ENCODE measurements at regions not wholly inside any gene's neighbourhood (a gene's known extent, or its start where the extent isn't known, plus 50 kb on each side); places are given as distances from the start of the nearest gene placed in this dataset.

- ChIA-PET CTCF (no interaction called here), POLR2A (no interaction called here), RAD21 (ENCODE audit: low non-redundant PET in 1 of 2, low total read pairs in 2 of 2, uncharacterized antibody in 2 of 2, unreplicated experiment in 2 of 2) (no interaction called here)
- Histone ChIP-seq H3K79me2 (ENCODE audit: insufficient read depth, low read length) (no peaks in the 10 kb centered on the region), H3K9me3 (ENCODE audit: control insufficient read depth in 1 of 2, insufficient read depth in 1 of 2, low read depth in 1 of 2, low read length in 2 of 2) (peaks cover 0 to under 1% of the 10 kb centered on the region in 2 experiments; a peak in 2 of 4 replicates), H3K9ac (ENCODE audit: low read length) (no peak overlapping the region), H3K4me2 (ENCODE audit: low read length) (no peak overlapping the region), H3K4me1 (ENCODE audit: control insufficient read depth in 1 of 2, insufficient read depth in 2 of 2, low read length in 2 of 2) (no peaks in the 10 kb centered on the region), H2AFZ (ENCODE audit: low read depth, low read length, poor library complexity, severe bottlenecking) (no peak overlapping the region), H3K27me3 (ENCODE audit: insufficient read depth, low read length) (no peaks in the 10 kb centered on the region), H3K4me3 (replicated peaks in 1 of 2; ENCODE audit: low read depth in 1 of 2, low read length in 2 of 2) (no peak overlapping the region), H3K36me3 (ENCODE audit: control insufficient read depth in 1 of 2, insufficient read depth in 2 of 2, low read length in 2 of 2) (no peaks in the 10 kb centered on the region), H4K20me1 (ENCODE audit: insufficient read depth) (no peaks in the 10 kb centered on the region), H3K27ac (ENCODE audit: low read depth, low read length) (no peak overlapping the region), H3K9me2 (ENCODE audit: insufficient read depth) (no peaks in the 10 kb centered on the region)
- no peak for DNase-seq (ENCODE audit: low read depth, low spot score)
- intact Hi-C loops (cut with micrococcal nuclease): no loop called here
- no TSS peak for BruUV-seq (replicated peaks)
- ATAC-seq: no peak
- TF ChIP-seq ZBTB33 (IDR thresholded peaks at IDR 0.05; ENCODE audit: extremely low read depth, insufficient replicate concordance, low read length) (no peak), EZH2 (IDR thresholded peaks at IDR 0.05) (no peak), MAX (IDR thresholded peaks at IDR 0.05) (no peak), EGR1 (IDR thresholded peaks at IDR 0.05; ENCODE audit: low read depth) (no peak), POLR2A (IDR thresholded peaks at IDR 0.05; ENCODE audit: borderline replicate concordance, extremely low read depth, insufficient read depth, insufficient read length) (no peak), RAD21 (IDR thresholded peaks at IDR 0.05; ENCODE audit: low read depth) (no peak), JUND (IDR thresholded peaks at IDR 0.05) (no peak), ATF3 (IDR thresholded peaks at IDR 0.05) (no peak), SIN3A (IDR thresholded peaks at IDR 0.05; ENCODE audit: low read depth) (no peak), SP1 (IDR thresholded peaks at IDR 0.05; ENCODE audit: low read depth) (no peak), ZFX (IDR thresholded peaks at IDR 0.05) (no peak), ZNF274 (IDR thresholded peaks at IDR 0.05; ENCODE audit: low read depth, low read length) (no peak), CEBPB (IDR thresholded peaks at IDR 0.05; ENCODE audit: low read depth) (no peak), REST (IDR thresholded peaks at IDR 0.05; ENCODE audit: low read depth) (no peak)
Measured at GRCh38 chr3:22040150-22040549, 289.1 kb upstream of the ZNF385D start.
